HG02759 (cell line): ENCODE measurements at regions not wholly inside any gene's neighbourhood (a gene's known extent, or its start where the extent isn't known, plus 50 kb on each side); places are given as distances from the start of the nearest gene placed in this dataset.

Experiments used
- ATAC-seq: cut with Tn5 transposase; IDR thresholded peaks from one replicate; pipeline ENCODE4 v1.9.1; 2021; ENCODE audit warnings: mild to moderate bottlenecking, moderate library complexity; ENCODE audit not compliant: unreplicated experiment

DNA sequence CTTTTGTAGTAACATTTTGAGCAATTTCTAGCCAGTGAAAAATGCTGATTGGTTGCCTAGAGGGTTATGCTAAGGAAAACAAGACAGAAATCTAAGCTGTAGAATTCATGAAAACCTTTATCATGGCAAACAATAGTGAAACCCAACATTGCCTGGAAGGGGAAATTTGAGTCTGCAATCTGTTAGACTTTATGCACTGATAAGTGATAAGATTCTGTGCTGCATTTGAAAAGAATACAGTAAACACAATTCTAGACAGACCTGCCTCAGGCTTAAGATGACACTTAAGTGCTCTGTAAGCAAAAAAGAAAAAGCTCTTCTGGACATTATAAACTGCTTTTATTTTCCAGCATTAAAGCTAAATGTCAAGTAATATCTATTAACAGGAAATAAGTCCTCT lies 519.3 kb downstream of the ISL1 start:
- no peak for ATAC-seq

DNA sequence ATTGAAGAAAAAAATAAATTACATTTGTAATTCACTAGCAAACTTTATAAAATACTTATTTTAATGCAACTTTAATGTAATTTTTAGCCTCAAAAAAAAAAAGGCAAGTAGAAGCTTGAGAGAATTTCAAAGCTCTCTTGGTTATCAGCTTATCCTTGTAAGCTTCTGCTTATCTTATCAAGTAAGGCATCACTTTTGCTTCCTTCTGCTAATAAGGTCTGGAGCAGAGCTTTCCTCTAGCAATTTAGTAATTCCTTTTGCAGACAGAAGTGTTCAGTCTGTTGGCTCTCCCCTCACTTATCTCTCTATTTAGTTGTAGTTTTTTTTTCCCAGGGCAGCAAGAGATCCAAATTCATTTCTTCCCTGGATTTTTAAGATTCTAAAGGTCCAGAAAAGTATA lies 525.0 kb downstream of the ISL1 start:
- ATAC-seq = no peak

DNA sequence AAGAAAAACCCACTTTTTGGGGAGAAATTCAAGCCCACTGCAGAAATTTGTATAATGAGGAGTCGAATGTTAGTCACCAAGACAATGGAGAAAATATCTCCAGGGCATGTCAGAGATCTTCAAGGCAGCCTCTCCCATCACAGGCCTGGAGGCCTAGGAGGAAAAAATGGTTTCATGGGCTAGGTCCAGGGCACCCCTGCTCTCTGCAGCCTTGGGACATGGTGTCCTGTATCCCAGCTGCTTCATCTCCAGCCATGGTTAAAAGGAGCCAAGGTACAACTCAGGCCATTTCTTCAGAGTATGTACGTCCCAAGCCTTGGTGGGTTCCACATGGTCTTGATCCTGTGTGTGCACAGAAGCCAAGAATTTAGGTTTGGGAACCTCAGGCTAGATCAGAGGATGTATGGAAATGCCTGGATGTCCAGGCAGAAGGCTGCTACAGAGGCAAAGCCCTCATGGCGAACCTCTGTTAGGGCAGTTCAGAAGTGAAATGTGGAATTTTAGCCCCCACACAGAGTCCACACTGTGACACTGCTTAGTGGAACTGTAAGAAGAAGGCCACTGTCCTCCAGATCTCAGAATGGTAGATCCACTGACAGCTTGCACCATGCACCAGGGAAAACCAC lies 561.4 kb downstream of the ISL1 start:
- ATAC-seq = no peak

DNA sequence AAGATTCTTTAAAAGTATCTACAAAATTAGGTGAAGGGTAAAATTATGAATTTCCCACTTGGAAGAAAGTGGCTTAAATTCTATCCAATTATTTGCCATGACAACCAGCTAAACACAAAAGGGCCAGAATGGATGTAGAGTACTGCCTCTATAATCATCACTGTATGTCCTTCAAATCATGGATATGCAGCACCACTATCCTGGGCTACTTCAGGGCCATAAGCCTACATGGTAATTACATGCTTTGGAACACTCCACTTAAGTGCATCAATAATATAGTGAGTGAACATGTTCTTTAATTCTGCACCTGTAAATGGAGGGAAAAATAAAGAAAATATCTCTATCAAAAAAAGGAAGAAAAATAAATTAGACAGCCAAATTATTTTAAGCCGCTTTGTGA lies 575.2 kb downstream of the ISL1 start:
- no peak for ATAC-seq

DNA sequence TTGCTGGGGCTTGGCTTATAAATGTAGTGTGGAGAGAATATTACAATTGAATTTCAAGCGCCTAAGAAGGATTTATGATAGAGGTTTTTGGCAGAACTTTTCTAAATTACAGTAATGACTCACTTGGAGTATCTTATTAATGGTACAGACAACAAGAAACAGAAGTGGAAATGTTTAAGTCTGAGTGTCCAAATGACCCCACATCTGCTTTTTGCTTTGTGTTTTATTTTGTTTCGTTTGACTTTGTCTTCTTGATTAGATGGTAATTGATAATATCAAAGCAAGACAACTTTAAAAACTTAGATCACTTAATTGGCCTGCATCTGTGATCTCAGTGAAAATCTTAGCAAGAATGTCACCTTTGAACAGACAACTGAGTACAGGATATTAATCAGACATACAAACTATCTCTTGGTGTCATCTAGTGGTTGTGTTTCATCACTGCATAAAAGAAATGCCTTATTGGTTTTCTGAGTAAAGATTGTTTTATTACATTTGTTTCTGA lies 577.4 kb downstream of the ISL1 start:
- no peak for ATAC-seq

DNA sequence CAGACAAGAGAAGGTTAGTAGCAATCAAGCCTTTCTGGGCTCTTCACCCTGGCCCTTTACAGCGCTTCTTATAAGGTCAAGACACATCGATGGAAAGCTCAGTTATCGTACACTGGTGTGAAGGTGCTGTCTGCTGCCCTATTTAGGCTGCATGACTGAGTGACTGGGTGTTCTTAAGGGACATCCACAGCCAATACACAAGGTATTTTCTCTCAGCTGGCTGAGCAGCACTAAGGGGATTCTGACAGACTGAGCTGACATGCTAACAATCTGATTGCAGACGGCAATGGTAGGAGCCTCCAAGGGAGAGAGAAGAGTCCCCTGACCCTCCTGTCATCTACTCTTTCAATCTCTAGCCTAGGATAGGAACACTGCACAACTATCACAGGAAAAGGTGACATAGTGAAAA lies 577.9 kb downstream of the ISL1 start:
- ATAC-seq = no peak

DNA sequence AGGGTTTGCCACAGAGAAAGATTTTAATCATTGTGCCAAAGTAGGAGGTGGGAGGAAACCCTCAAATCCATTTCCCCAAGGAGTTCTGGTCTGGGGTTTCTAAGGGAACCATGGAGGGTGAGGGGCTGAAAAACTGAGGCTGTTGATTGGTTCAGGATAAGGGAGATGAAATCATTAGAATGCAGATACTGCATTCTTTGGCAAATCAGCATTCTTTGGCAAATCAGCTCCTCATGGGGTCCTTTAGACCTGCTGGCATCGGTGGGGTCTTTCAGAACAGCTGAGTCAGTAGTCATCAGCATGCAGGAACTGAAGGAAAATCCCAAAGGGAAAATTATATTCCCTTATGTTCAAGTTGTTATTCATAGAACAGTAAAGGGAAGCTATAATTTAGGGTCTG lies 585.5 kb downstream of the ISL1 start:
- ATAC-seq = no peak

DNA sequence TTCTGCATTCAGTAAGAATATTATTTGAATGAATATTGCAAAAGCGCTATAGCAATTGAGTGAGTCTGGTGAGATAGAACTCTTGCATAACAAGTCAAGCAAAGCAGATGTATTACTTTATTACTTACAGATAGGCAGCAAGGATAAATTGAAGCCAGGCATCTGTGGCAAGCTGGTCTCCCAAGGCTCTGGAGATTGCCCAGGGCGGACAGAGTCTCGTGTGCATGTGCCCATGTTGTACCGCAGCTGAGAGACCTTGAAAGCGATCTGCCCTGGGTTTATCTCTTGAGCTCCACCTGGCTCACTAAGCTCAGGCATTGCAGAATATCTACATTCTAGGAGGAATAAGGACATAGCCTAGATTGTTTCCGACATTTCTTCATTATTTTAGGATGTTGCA lies 591.6 kb downstream of the ISL1 start:
- ATAC-seq = no peak

DNA sequence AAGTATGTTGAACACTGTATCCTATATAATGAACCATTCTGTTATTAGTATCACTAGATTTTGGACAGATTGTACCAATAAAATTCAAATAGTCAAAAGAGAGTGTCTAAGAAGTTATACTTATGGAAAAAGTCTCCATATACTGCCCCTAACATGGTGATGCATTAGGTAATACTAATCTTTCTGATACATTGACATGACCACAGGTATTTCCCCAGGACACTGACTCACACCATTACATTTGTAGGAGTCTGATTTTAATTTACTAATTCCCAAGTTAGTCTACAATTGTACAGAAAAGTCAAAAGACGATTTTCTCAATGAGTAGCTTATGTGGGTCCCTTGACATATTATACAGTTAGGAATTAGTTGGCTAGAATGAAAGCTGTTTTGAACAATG lies 593.8 kb downstream of the ISL1 start:
- ATAC-seq = no peak

DNA sequence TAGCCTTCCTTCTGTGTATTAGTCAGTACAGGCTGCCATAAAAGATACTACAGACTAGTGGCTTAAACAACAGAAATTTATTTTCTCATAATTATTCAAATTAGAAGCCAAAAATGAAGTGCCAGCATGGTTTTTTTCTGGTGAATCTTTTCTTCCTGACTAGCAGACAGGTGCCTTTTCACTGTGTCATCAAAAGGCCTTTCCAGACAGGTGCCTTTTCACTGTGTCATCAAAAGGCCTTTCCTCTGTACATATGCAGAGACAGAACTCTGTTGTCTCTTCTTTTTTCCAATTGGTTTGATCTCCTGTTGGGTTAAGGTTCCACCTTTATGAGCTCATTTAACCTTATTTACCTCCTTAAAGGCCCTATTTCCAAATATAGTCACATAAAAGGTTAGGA lies 599.9 kb downstream of the ISL1 start:
- ATAC-seq = no peak

DNA sequence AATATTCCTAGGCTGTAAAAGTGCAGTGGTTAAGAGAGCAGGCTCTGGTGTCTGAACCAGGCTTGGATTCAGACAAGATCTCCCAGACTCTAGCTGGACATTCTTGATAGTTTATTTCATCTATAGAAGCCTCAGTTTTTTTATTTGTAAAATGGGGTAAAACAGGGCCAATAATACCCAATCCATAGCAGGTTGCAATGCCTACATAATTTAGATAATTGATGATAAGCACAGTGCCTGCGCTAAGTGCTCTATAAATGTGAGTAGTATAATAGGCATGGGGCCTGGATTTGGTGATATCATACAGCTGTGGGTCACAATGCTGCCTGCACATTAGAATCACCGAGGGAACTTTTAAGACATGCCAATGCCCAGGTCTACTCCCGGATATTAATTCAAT lies 603.5 kb downstream of the ISL1 start:
- ATAC-seq = no peak

DNA sequence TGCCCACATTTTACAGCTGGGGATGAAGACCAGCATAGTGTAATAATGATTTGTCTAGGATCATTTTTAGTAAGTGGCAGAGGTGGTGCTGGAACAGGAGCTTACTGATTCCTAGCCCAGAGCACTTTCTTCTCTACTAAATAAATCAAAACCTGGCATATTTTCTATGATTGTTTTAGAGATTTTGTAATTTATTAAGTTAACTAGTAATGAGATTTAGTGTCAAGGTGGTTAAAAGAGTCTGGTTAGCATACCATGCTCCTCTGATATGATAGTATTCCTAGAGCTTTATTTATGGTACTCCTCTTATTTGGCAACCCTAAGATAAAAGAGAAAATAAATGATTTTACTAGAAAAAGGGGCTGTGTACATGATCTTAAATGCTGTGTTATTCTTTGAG lies 604.0 kb downstream of the ISL1 start:
- ATAC-seq = no peak

DNA sequence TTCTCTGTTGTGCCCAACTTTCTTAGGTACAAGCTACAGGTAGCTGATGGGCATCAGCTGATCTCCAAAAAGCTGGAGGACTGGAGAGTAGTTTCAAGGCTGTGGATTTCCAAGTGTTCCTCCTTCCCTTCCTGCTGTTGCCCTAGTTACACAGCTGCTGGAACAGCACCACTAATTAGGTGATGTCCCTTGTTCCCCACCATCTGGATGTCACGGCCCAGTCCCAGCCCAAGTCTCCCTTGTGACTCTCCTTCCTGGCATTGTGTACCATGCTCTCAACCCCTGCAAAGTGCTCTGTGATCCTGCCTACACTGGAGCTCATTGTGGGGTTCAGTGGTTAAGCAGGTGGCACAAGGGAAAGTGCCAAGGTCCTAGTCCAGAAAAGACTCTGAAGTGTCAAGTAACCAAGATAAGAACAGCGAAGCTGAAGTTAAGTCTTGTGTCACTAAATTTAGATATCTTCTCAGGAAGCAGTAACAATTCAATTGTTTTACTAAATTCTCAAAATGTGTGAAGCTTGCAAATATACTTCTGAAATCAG lies 604.5 kb downstream of the ISL1 start:
- ATAC-seq = no peak

DNA sequence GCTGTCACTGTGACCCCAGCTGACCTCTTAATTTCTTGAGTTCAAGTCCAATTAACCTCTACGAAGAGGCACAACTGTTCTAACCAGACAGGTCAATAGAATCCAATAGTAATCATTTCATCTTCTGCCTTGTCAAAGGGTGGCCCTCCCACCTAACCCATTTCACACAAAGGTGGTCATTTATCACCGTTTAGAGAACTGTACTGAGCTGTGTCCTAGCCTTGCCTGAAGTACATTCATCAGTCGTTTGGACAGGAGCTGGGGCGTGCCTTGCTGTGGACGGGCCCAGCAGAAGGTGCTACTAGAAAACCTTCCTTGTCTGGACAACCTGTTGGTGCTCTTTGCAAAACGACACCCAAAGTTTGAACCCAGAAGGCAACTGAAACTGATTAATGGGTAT lies 605.4 kb downstream of the ISL1 start:
- no peak for ATAC-seq

DNA sequence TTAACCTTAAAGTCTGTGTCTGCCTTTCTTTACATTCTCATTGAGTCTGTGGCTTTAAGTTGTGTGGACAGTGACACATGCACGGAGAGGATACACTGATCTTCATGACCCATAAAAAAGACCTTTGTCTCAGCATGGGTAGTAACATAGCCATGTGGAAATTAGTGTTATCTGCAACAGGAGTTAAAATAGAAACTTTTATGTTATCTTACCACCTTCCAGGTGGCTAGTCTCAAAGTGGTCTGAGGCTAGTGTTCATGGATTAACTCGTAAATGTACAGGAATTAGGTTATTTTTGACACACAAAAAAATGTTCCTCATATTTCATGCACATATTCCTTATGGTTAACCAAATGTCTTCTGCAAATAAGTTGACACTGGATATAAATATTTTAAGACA lies 607.0 kb downstream of the ISL1 start:
- no peak for ATAC-seq

DNA sequence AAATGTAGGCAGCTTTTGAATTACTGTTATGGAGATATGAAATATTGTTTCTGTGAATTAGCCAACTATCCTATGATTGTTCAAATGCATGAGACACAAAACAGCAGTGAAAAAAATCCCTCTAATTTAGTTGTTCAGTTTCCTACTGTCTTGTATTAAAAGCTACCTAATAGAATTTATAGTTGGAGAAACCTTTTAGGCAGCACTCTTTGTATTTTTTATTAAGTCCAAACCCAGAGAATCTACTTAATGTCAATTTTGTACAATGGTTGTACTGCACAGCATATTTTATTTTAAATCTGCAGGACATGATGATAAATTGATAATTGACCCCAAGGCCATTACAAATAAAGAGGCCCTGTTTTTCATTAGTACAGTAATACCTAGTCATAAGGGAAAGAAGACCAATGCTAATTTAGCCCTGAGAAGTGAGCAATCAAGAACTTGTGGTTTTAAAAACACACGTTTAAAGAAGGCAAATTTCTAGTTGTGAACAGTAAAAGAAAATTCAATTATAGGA lies 607.5 kb downstream of the ISL1 start:
- no peak for ATAC-seq

DNA sequence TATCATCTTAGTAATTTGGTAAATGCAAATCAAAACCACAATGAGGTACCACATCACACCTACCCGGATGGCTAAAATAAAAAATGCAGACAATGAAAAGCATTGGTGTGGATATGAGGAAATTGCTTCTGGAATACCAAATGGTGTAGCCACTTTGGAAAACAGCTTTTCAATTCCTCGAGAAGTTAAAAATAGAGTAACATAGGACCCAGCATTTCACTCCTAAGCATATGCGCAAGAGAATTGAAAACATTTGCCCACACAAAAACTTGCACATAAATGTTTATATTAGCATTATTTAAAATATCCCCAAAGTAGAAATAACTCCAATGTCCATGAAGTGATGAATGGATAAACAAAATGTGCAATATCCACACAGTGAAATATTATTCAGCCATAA lies 608.7 kb downstream of the ISL1 start:
- ATAC-seq = no peak

DNA sequence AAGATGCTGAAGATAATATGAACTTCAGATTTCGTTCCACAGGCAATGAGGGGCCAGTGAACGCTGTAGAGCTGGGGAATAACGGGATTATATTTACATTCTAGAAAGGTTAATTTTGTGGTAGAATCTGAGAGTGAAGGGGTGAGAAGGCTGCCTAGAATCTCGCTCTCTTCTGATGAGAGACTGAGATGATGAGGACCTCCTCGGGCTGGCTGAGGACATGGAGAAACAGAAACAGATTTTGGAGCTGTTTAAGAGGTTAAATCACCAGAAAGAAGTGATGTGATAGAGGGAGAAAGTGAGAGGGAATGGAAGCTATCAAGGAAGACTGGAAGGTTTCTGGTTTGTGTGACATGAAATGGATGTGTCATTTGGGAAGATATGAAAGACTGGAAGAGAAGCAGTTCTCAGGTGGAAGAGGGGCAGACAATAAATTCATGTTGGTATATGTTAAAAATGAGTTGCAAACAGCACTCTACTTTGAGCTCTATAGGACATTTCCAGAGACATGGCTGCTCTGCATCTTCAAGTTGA lies 612.6 kb downstream of the ISL1 start:
- ATAC-seq = no peak

DNA sequence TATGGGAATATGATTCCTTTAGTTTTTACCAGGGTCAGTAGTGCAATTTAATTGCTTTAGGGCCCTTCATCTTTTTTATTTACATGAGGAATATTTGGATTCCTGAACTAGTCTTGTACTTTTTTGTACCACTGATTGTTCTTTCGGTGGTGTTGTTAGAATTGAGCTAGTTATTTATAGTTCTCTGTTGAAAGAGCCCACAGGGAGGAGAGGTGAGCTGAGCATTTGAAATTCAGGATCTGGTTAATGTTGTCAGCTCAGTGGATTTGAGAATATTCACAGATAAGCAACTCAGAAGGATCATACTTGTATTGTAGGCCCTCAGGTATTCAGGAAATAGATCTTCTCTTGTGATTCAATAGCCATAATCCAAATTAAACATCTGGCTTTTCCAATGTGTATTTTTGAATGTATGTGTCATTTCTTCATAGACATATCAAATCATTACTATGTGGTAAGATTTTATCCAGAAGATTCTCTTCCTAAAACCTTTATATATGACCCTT lies 613.2 kb downstream of the ISL1 start:
- no peak for ATAC-seq

DNA sequence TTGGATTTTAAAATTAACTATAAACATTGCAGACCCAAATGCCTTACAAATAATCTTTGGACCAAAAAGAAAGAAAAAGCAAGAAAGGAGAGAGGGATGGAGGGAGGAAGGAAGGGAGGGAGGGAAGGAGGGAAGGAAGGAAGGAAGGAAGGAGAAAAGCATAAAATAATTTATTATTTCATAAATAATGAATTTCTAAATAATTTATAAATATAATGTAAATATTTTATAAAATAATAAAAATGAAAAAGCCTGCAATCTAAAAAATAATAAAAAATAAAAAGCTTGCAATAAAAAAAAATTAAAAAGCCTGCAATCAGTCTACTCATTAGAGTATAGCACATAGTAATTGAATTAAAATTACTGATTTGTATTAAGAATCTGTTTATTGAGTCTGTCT lies 614.3 kb downstream of the ISL1 start:
- no peak for ATAC-seq

DNA sequence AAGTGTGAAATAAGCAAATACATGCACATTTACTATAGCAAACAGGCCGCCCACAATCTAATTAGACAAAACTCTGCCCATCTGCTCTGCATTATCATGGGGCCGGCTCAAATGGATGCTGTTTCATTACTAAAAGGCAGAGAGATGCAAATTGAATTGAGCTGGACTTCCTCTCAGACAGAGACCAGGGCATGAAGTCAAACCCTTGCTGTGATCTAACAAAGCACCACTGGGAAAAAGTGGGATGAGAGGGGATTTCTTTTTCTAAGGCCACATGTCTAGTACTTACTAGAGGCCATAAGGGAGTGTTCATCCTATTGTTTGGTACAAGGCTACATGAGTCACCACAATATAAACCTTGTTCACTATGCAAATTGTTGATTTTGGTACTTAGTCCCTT lies 614.7 kb downstream of the ISL1 start:
- ATAC-seq = no peak

DNA sequence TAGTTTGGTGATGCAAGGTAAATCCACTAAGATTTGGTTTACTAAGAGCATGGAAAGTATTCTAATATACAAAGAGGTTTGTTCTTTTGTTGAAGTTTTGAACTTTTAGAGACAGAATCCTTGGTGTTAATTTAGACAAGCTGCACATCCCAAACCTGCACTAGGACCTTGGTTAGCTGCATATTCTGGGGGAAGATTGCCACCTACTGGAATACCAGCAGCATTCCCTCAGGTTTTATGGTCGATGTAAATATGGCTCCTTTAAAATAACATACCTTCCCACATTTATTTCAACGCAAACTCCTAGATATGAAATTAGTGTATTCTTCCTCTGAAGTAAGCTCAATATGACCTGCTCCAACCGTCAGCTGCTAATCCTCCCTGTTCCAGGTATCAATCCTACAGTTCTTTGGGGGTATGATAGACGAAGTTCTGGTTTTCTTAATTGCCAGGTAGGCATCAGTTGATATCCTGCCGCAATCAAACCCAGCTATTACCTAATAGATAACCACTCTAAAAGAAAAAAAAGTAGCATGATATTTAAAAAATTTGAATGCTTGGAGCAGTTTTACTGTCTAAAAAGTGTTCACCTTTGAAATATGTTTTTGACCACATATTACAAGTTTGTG lies 624.1 kb downstream of the ISL1 start:
- peak; percentile 77 for ATAC-seq
